HEK293 (cell line): ENCODE measurements at regions not wholly inside any gene's neighbourhood (a gene's known extent, or its start where the extent isn't known, plus 50 kb on each side); places are given as distances from the start of the nearest gene placed in this dataset.

Experiments
- CTCF ChIA-PET: fragments of 350-600 bp; formaldehyde crosslinking; extraction: SDS; loops from one replicate; lab custom pipeline; 2021; ENCODE audit warnings: antibody characterized with exemption; lab: Yijun Ruan, JAX
- POLR2A ChIA-PET: fragments of 300-600 bp; formaldehyde crosslinking; extraction: SDS; loops from one replicate; lab custom pipeline; 2020; ENCODE audit warnings: antibody characterized with exemption, inconsistent platforms; lab: Yijun Ruan, JAX
- H3K27ac ChIP-seq: fragments of 200-500 bp; sonication (Bioruptor generic); 2 replicates; pipeline ENCODE4 v1.5.1; 2014; ENCODE audit warnings: low read depth, low read length, control low read depth, inconsistent platforms; ENCODE audit errors: extremely low read depth
- H3K36me3 ChIP-seq, 2 experiments: fragments of 200-500 bp in 1 of 2; sonication (Bioruptor generic) in 1 of 2; 1 replicate in 1 of 2; 2 replicates in 1 of 2; pipeline ENCODE4 v1.5.1; 2014 to 2017; ENCODE audit warnings: inconsistent platforms in 2 of 2, low read length in 2 of 2; ENCODE audit not compliant: control insufficient read depth in 2 of 2, insufficient read depth in 1 of 2
- H3K4me1 ChIP-seq: fragments of 200-500 bp; sonication (Bioruptor generic); 2 replicates; pipeline ENCODE4 v1.5.1; 2014; ENCODE audit warnings: mild to moderate bottlenecking, low read length, inconsistent platforms; ENCODE audit not compliant: control insufficient read depth, insufficient read depth
- H3K4me3 ChIP-seq: 2 replicates; pipeline ENCODE4 v1.5.1; 2011; ENCODE audit warnings: low read depth, mild to moderate bottlenecking, control low read depth, low read length, moderate library complexity
- H3K9me3 ChIP-seq: fragments of 200-500 bp; sonication (Bioruptor generic); 2 replicates; pipeline ENCODE4 v1.5.1; 2014; ENCODE audit warnings: low read depth, low read length, inconsistent platforms; ENCODE audit not compliant: control insufficient read depth, insufficient read depth
- GLIS1 ChIP-seq: fragments of 450-650 bp; formaldehyde crosslinking; IDR thresholded peaks from 2 replicates; pipeline ENCODE4 v1.5.1; 2016; ENCODE audit warnings: missing biosample characterization, missing genetic modification characterization
- KLF7 ChIP-seq: fragments of 450-650 bp; formaldehyde crosslinking; IDR thresholded peaks from 2 replicates; pipeline ENCODE4 v1.5.1; 2016; ENCODE audit warnings: missing biosample characterization, missing genetic modification characterization, borderline replicate concordance
- KLF8 ChIP-seq: fragments of 450-650 bp; formaldehyde crosslinking; IDR thresholded peaks from 2 replicates; pipeline ENCODE4 v1.5.1; 2016; ENCODE audit warnings: missing biosample characterization, missing genetic modification characterization
- PRDM6 ChIP-seq: fragments of 450-650 bp; formaldehyde crosslinking; IDR thresholded peaks from 2 replicates; pipeline ENCODE4 v1.5.1; 2017; ENCODE audit warnings: missing biosample characterization, missing genetic modification characterization
- SETDB1 ChIP-seq: IDR thresholded peaks from one replicate; pipeline ENCODE4 v1.6.1; 2017; ENCODE audit warnings: mild to moderate bottlenecking, low read length, moderate library complexity, mixed read lengths; ENCODE audit not compliant: insufficient read length
- WT1 ChIP-seq: fragments of 450-650 bp; formaldehyde crosslinking; IDR thresholded peaks from 2 replicates; pipeline ENCODE4 v1.5.1; 2016; ENCODE audit warnings: missing biosample characterization, missing genetic modification characterization
- YY1 ChIP-seq: fragments of 450-650 bp; formaldehyde crosslinking; IDR thresholded peaks from 2 replicates; pipeline ENCODE4 v1.5.1; 2018; ENCODE audit warnings: missing biosample characterization, missing genetic modification characterization
- ZBTB1 ChIP-seq: fragments of 450-650 bp; formaldehyde crosslinking; IDR thresholded peaks from 2 replicates; pipeline ENCODE4 v1.5.1; 2016; ENCODE audit warnings: missing biosample characterization, missing genetic modification characterization
- ZBTB10 ChIP-seq: fragments of 450-650 bp; formaldehyde crosslinking; IDR thresholded peaks from 2 replicates; pipeline ENCODE4 v1.5.1; 2016; ENCODE audit warnings: missing biosample characterization, missing genetic modification characterization
- ZBTB17 ChIP-seq: fragments of 450-650 bp; formaldehyde crosslinking; IDR thresholded peaks from 2 replicates; pipeline ENCODE4 v1.5.1; 2016; ENCODE audit warnings: missing biosample characterization, missing genetic modification characterization
- ZBTB21 ChIP-seq: fragments of 450-650 bp; formaldehyde crosslinking; IDR thresholded peaks from 2 replicates; pipeline ENCODE4 v1.5.1; 2017; ENCODE audit warnings: missing biosample characterization, missing genetic modification characterization
- ZNF121 ChIP-seq: fragments of 450-650 bp; formaldehyde crosslinking; IDR thresholded peaks from 2 replicates; pipeline ENCODE4 v1.5.1; 2016; ENCODE audit warnings: missing biosample characterization, missing genetic modification characterization
- ZNF146 ChIP-seq: fragments of 450-650 bp; formaldehyde crosslinking; IDR thresholded peaks from 2 replicates; pipeline ENCODE4 v1.5.1; 2016; ENCODE audit warnings: missing biosample characterization, missing genetic modification characterization
- ZNF155 ChIP-seq: fragments of 450-650 bp; formaldehyde crosslinking; IDR thresholded peaks from 2 replicates; pipeline ENCODE4 v1.5.1; 2016; ENCODE audit warnings: missing biosample characterization, missing genetic modification characterization
- ZNF214 ChIP-seq: fragments of 450-650 bp; formaldehyde crosslinking; IDR thresholded peaks from 2 replicates; pipeline ENCODE4 v1.5.1; 2017; ENCODE audit warnings: missing biosample characterization, mild to moderate bottlenecking, missing genetic modification characterization, borderline replicate concordance
- ZNF24 ChIP-seq: fragments of 450-650 bp; formaldehyde crosslinking; IDR thresholded peaks from 2 replicates; pipeline ENCODE4 v1.5.1; 2016; ENCODE audit warnings: missing biosample characterization, missing genetic modification characterization
- ZNF335 ChIP-seq: fragments of 450-650 bp; formaldehyde crosslinking; conservative IDR thresholded peaks from 2 replicates; pipeline ENCODE4 v1.5.1; 2016; ENCODE audit warnings: missing biosample characterization, missing genetic modification characterization
- ZNF350 ChIP-seq: fragments of 450-650 bp; formaldehyde crosslinking; IDR thresholded peaks from 2 replicates; pipeline ENCODE4 v1.5.0; 2017; ENCODE audit warnings: missing biosample characterization, mild to moderate bottlenecking, missing genetic modification characterization
- ZNF423 ChIP-seq: fragments of 450-650 bp; formaldehyde crosslinking; IDR thresholded peaks from 2 replicates; pipeline ENCODE4 v1.5.1; 2016; ENCODE audit warnings: missing biosample characterization, missing genetic modification characterization
- ZNF521 ChIP-seq: fragments of 450-650 bp; formaldehyde crosslinking; IDR thresholded peaks from 2 replicates; pipeline ENCODE4 v1.5.1; 2017; ENCODE audit warnings: missing biosample characterization, mild to moderate bottlenecking, missing genetic modification characterization
- ZNF560 ChIP-seq: fragments of 450-650 bp; formaldehyde crosslinking; IDR thresholded peaks from 2 replicates; pipeline ENCODE4 v1.5.1; 2017; ENCODE audit warnings: missing biosample characterization, missing genetic modification characterization, borderline replicate concordance
- ZNF624 ChIP-seq: fragments of 450-650 bp; formaldehyde crosslinking; IDR thresholded peaks from 2 replicates; pipeline ENCODE4 v1.5.1; 2017; ENCODE audit warnings: missing biosample characterization, missing genetic modification characterization
- ZNF660 ChIP-seq: fragments of 450-650 bp; IDR thresholded peaks from 2 replicates; pipeline ENCODE4 v1.5.1; 2018; ENCODE audit warnings: missing biosample characterization, mild to moderate bottlenecking, missing genetic modification characterization
- ZNF701 ChIP-seq: fragments of 450-650 bp; formaldehyde crosslinking; IDR thresholded peaks from 2 replicates; pipeline ENCODE4 v1.5.1; 2016; ENCODE audit warnings: missing biosample characterization, missing genetic modification characterization
- ZNF707 ChIP-seq: fragments of 450-650 bp; formaldehyde crosslinking; IDR thresholded peaks from 2 replicates; pipeline ENCODE4 v1.5.1; 2016; ENCODE audit warnings: missing biosample characterization, missing genetic modification characterization
- ZNF76 ChIP-seq: fragments of 450-650 bp; formaldehyde crosslinking; IDR thresholded peaks from 2 replicates; pipeline ENCODE4; 2016; ENCODE audit warnings: low read depth, missing biosample characterization, missing genetic modification characterization, borderline replicate concordance
- TF ChIP-seq, protein P1 (sequence below): fragments of 450-650 bp; formaldehyde crosslinking; IDR thresholded peaks from 2 replicates; pipeline ENCODE4 v1.5.1; 2017; ENCODE audit warnings: missing biosample characterization, missing genetic modification characterization
- TF ChIP-seq, protein P2 (sequence below): IDR thresholded peaks from 2 replicates; pipeline ENCODE4 v1.6.1; 2011; ENCODE audit warnings: mild to moderate bottlenecking, low read depth, low read length, borderline replicate concordance

DNA sequence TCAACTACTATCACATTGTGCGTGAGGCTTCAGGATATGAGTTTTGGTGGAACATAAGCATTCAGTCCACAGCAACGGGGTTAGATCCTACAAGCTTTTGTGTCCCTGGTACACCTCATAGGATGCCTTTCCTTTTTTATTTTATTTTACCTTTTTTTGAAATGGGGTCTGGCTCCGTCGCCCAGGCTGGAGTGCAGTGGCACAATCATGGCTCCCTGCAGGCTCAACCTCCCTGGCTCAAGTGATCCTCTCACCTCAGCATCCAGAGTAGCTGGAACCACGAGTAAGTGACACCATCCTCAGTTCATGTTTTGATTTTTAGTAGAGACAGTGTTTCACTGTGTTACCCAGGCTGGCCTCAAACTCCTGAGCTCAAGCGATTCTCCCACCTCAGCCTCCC is 86.0 kb upstream of the RAI14 start:
- Histone ChIP-seq H3K4me1 (peaks cover 5% of the 10 kb centered on the region; the same call in 1 of the 2 replicates), H3K36me3 (no peaks in the 10 kb centered on the region), H3K4me3 (no peak overlapping the region), H3K27ac (no peak overlapping the region), H3K9me3 (no peaks in the 10 kb centered on the region)
- TF ChIP-seq ZNF121 (tag by site-specific recombination): peak; percentile 66; the same call in 1 of the 2 replicates
- TF ChIP-seq ZNF214 (tag by site-specific recombination): no peak
- TF ChIP-seq, protein P1, sequence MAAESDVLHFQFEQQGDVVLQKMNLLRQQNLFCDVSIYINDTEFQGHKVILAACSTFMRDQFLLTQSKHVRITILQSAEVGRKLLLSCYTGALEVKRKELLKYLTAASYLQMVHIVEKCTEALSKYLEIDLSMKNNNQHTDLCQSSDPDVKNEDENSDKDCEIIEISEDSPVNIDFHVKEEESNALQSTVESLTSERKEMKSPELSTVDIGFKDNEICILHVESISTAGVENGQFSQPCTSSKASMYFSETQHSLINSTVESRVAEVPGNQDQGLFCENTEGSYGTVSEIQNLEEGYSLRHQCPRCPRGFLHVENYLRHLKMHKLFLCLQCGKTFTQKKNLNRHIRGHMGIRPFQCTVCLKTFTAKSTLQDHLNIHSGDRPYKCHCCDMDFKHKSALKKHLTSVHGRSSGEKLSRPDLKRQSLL (tag by site-specific recombination): peak; percentile 77; the same call in 1 of the 2 replicates
- TF ChIP-seq, all 188 proteins: peak for 2
- ChIA-PET CTCF (interaction anchor here (0.7 to 1.3 kb wide), 2 partner anchors 18 to 121 kb away, joined by 3 read pairs; no protein-coding TSS in a partner anchor), POLR2A (no interaction called here)

DNA sequence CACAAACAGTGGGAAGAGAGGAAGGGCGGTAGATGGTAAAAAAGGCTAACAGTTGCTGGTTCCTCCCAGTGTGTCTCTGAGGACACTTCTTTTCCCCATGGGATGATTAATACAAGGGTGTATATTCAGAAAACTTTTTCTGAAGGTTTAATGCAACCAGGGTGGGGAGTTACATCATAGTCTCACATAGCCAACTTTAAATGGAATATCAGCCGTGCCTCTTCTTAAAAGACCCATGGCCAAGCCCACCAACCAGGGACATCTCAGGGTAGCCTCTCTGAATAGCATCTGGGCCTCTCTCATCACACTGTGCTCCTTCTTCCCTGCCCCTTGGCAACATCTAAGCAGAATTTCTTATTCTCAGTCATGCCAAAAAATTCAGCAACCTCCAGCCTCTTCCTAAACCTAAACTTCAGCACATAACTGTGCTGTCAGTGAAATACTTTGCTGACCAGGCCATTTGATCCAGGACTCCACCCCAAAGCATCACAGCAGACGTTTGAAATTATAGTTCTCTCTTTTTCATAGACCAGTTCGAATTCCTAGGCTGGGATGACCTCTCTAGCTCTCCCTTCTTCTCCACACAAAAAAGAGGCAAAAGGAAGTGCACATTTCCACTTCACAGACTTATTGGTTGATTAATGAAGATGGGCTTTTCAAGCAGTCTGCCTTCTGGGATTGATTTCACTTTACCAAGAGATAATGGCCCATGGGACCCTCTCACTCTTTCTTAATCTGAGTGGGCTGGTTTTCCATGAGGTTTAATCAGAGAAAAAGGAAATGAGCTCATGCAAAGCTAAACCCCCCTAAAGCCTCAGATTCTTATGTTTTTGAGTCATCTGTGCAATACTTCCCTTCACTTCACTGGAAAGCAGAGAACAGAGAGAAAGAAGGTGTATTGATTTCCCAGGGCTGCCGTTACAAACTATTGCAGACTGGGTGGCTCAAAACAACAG is 85.1 kb upstream of the RAI14 start:
- Histone ChIP-seq H3K4me3 (no peak overlapping the region), H3K36me3 (no peaks in the 10 kb centered on the region)
- CTCF ChIA-PET: interaction anchor here (0.6 to 1.3 kb wide), 3 partner anchors 19 to 332 kb away, joined by 3 read pairs; no protein-coding TSS in a partner anchor
- TF ChIP-seq ZNF76 (no peak), ZNF155 (tag by site-specific recombination) (no peak), KLF8 (tag by site-specific recombination) (no peak), ZNF624 (tag by site-specific recombination) (no peak), ZNF701 (no peak), ZBTB10 (tag by site-specific recombination) (no peak), ZBTB17 (tag by site-specific recombination) (no peak), KLF7 (tag by site-specific recombination) (no peak), ZNF560 (no peak), ZNF335 (tag by site-specific recombination) (peak; percentile 38; the same call in 1 of the 2 replicates), ZNF350 (tag by site-specific recombination) (no peak), ZNF521 (tag by site-specific recombination) (no peak), WT1 (tag by site-specific recombination) (no peak), GLIS1 (tag by site-specific recombination) (no peak), PRDM6 (tag by site-specific recombination) (no peak), ZBTB1 (tag by site-specific recombination) (no peak), SETDB1 (peak; percentile 13), ZNF707 (tag by site-specific recombination) (no peak), ZNF146 (tag by site-specific recombination) (no peak), ZNF24 (no peak), YY1 (tag by site-specific recombination) (no peak), ZNF660 (peak; percentile 62; the same call in 1 of the 2 replicates), ZNF423 (tag by site-specific recombination) (no peak), ZBTB21 (tag by site-specific recombination) (0 out of 2 replicates have a peak, but pooled peaks have one; percentile 11)
- TF ChIP-seq, protein P2, sequence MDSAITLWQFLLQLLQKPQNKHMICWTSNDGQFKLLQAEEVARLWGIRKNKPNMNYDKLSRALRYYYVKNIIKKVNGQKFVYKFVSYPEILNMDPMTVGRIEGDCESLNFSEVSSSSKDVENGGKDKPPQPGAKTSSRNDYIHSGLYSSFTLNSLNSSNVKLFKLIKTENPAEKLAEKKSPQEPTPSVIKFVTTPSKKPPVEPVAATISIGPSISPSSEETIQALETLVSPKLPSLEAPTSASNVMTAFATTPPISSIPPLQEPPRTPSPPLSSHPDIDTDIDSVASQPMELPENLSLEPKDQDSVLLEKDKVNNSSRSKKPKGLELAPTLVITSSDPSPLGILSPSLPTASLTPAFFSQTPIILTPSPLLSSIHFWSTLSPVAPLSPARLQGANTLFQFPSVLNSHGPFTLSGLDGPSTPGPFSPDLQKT: no peak

More for the DNA sequence above, 85.1 kb upstream of the RAI14 start:
- POLR2A ChIA-PET: no interaction called here
- H3K27ac ChIP-seq: no peak overlapping the region; the same call in 1 of the 2 replicates
- H3K9me3 ChIP-seq: no peaks in the 10 kb centered on the region
- H3K4me1 ChIP-seq: peaks cover 11% of the 10 kb centered on the region; the same call in 1 of the 2 replicates
